D721Med (cell line): ENCODE measurements at regions not wholly inside any gene's neighbourhood (a gene's known extent, or its start where the extent isn't known, plus 50 kb on each side); places are given as distances from the start of the nearest gene placed in this dataset.

ENCODE experiments used
- DNase-seq: peaks from one replicate; pipeline ENCODE4 v3.0.0; 2011; ENCODE audit warnings: low spot score; ENCODE audit not compliant: insufficient read length
- FAIRE-seq: peaks from 2 replicates; lab custom pipeline; 2011; peaks lifted over from hg19 to GRCh38; lab: Jason Lieb, UNC
- CTCF ChIP-seq: IDR thresholded peaks from 2 replicates; pipeline ENCODE4 v1.5.1; 2012; ENCODE audit warnings: mild to moderate bottlenecking, control low read depth; ENCODE audit not compliant: insufficient read depth; ENCODE audit errors: missing control alignments

- FAIRE-seq (no peak), DNase-seq (no peak)
- no peak for TF ChIP-seq CTCF
Measured at GRCh38 chr10:61548364-61548763, 95.2 kb upstream of the TMEM26 start.

- FAIRE-seq (no peak), DNase-seq (no peak)
- no peak for TF ChIP-seq CTCF
Measured at GRCh38 chr10:61547297-61547696, 94.1 kb upstream of the TMEM26 start.

- TF ChIP-seq CTCF, result no peak
- FAIRE-seq, result no peak
- DNase-seq, result no peak
Measured at GRCh38 chr10:61545170-61545569, 92.0 kb upstream of the TMEM26 start.

- no peak for TF ChIP-seq CTCF
- DNase-seq, result no peak
- FAIRE-seq, result no peak
Measured at GRCh38 chr10:61543831-61544230, 90.7 kb upstream of the TMEM26 start.

GRCh38 chr10:61542596-61542995 is 89.4 kb upstream of the TMEM26 start:
- no peak for TF ChIP-seq CTCF
- DNase-seq, result no peak
- no peak for FAIRE-seq

- TF ChIP-seq CTCF, result no peak
- DNase-seq, result no peak
- FAIRE-seq, result no peak
Measured at GRCh38 chr10:61541960-61542359, 88.8 kb upstream of the TMEM26 start.

GRCh38 chr10:61539876-61540275 is 86.7 kb upstream of the TMEM26 start:
- FAIRE-seq, result no peak
- TF ChIP-seq CTCF, result no peak
- DNase-seq, result no peak
